HFFc6 (cell line): ENCODE measurements at regions not wholly inside any gene's neighbourhood (a gene's known extent, or its start where the extent isn't known, plus 50 kb on each side); places are given as distances from the start of the nearest gene placed in this dataset.

ENCODE experiments used
- DNase-seq: peaks from one replicate; pipeline ENCODE4 v3.0.0-alpha.2; 2018
- H3K27ac Mint-ChIP-seq: 2 replicates; pipeline ENCODE4 v1.8.0; 2020; ENCODE audit warnings: mild to moderate bottlenecking, mixed read lengths
- H3K27me3 Mint-ChIP-seq: 2 replicates; pipeline ENCODE4 v1.8.0; 2021; ENCODE audit warnings: mild to moderate bottlenecking, moderate library complexity, mixed read lengths; ENCODE audit not compliant: insufficient read depth
- H3K36me3 Mint-ChIP-seq: 2 replicates; pipeline ENCODE4 v1.8.0; 2021; ENCODE audit warnings: low read depth, mixed read lengths
- H3K4me1 Mint-ChIP-seq: 2 replicates; pipeline ENCODE4 v1.8.0; 2020; ENCODE audit warnings: low read depth, mixed read lengths
- H3K4me3 Mint-ChIP-seq: 2 replicates; pipeline ENCODE4 v1.8.0; 2020; ENCODE audit warnings: mild to moderate bottlenecking, moderate library complexity, mixed read lengths
- H3K9me3 Mint-ChIP-seq: 2 replicates; pipeline ENCODE4 v1.8.0; 2020; ENCODE audit warnings: mild to moderate bottlenecking, mixed read lengths
- CTCF ChIP-seq: fragments of 200-600 bp; sonication (generic); IDR thresholded peaks from 2 replicates; pipeline ENCODE4 v1.5.0; 2021; ENCODE audit warnings: antibody characterized with exemption, mild to moderate bottlenecking

GRCh38 chr1:82258887-82259286, 458.2 kb downstream of the ADGRL2 start:
- H3K9me3 Mint-ChIP-seq = peaks cover 5% of the 10 kb centered on the region
- no peaks in the 10 kb centered on the region for H3K36me3 Mint-ChIP-seq
- H3K27ac Mint-ChIP-seq = no peak overlapping the region
- no peak for TF ChIP-seq CTCF
- DNase-seq = no peak
- no peak overlapping the region for H3K4me3 Mint-ChIP-seq
- no peaks in the 10 kb centered on the region for H3K27me3 Mint-ChIP-seq
- H3K4me1 Mint-ChIP-seq = no peaks in the 10 kb centered on the region

- Mint-ChIP-seq H3K36me3 (no peaks in the 10 kb centered on the region), H3K4me3 (no peak overlapping the region), H3K4me1 (no peaks in the 10 kb centered on the region), H3K27ac (no peak overlapping the region), H3K27me3 (no peaks in the 10 kb centered on the region), H3K9me3 (peaks cover 64% of the 10 kb centered on the region)
- no peak for TF ChIP-seq CTCF
- no peak for DNase-seq
These were observed 445.3 kb downstream of the ADGRL2 start for GRCh38 chr1:82246050-82246449.

GRCh38 chr1:82245345-82246014, 444.7 kb downstream of the ADGRL2 start:
- no peaks in the 10 kb centered on the region for H3K36me3 Mint-ChIP-seq

GRCh38 chr1:82240571-82240970, 439.8 kb downstream of the ADGRL2 start:
- TF ChIP-seq CTCF = no peak
- H3K27me3 Mint-ChIP-seq = no peaks in the 10 kb centered on the region
- H3K27ac Mint-ChIP-seq = no peak overlapping the region
- no peak for DNase-seq
- no peaks in the 10 kb centered on the region for H3K4me1 Mint-ChIP-seq
- H3K36me3 Mint-ChIP-seq = no peaks in the 10 kb centered on the region
- H3K9me3 Mint-ChIP-seq = peaks cover 78% of the 10 kb centered on the region
- no peak overlapping the region for H3K4me3 Mint-ChIP-seq

More at GRCh38 chr1:82245345-82246014, 444.7 kb downstream of the ADGRL2 start:
- no peak overlapping the region for H3K4me3 Mint-ChIP-seq
- DNase-seq = no peak
- peaks cover 70% of the 10 kb centered on the region for H3K9me3 Mint-ChIP-seq
- no peaks in the 10 kb centered on the region for H3K4me1 Mint-ChIP-seq
- no peaks in the 10 kb centered on the region for H3K27me3 Mint-ChIP-seq
- no peak overlapping the region for H3K27ac Mint-ChIP-seq
- no peak for TF ChIP-seq CTCF

- H3K36me3 Mint-ChIP-seq = no peaks in the 10 kb centered on the region
- H3K4me3 Mint-ChIP-seq = no peak overlapping the region
- no peak overlapping the region for H3K27ac Mint-ChIP-seq
- TF ChIP-seq CTCF = no peak
- H3K27me3 Mint-ChIP-seq = no peaks in the 10 kb centered on the region; the same call in 1 of the 2 replicates
- peaks cover 22% of the 10 kb centered on the region for H3K9me3 Mint-ChIP-seq
- no peaks in the 10 kb centered on the region for H3K4me1 Mint-ChIP-seq
- DNase-seq = no peak
These were observed 429.9 kb downstream of the ADGRL2 start for GRCh38 chr1:82230667-82231066.
